Endothelial cell of umbilical vein (primary cell): ENCODE measurements at regions not wholly inside any gene's neighbourhood (a gene's known extent, or its start where the extent isn't known, plus 50 kb on each side); places are given as distances from the start of the nearest gene placed in this dataset.

Experiments
- BruUV-seq: library from RNA; stranded (reverse); fragments of 400-500 nt; replicated peaks from 2 replicates; lab custom pipeline; 2021; lab: Mats Ljungman, UMichigan
- CTCF ChIA-PET: fragments of 300-600, 350-600 bp; sonication (Branson Sonifier 250); formaldehyde crosslinking; loops from one replicate; lab custom pipeline; 2021; ENCODE audit warnings: antibody characterized with exemption, inconsistent platforms; lab: Charles Lee
- POLR2A ChIA-PET: fragments of 300-600, 350-600 bp; sonication (Branson Sonifier 250); formaldehyde crosslinking; loops from one replicate; lab custom pipeline; 2021; ENCODE audit warnings: antibody characterized with exemption, inconsistent platforms; lab: Charles Lee
- DNase-seq: peaks from one replicate; pipeline ENCODE4 v3.0.0-alpha.2; 2011; ENCODE audit warnings: low read depth, low spot score
- FAIRE-seq: peaks from 2 replicates; lab custom pipeline; 2011; peaks lifted over from hg19 to GRCh38; lab: Jason Lieb, UNC
- H2AFZ ChIP-seq: 2 replicates; pipeline ENCODE4 v1.6.0; 2012; ENCODE audit warnings: low read depth, low read length, control low read depth, inconsistent platforms
- H3K27ac ChIP-seq: 2 replicates; pipeline ENCODE4 v1.5.1; 2011; ENCODE audit warnings: low read depth, mild to moderate bottlenecking, control low read depth, low read length, moderate library complexity; ENCODE audit not compliant: insufficient read depth
- H3K27me3 ChIP-seq, 2 experiments: 2 replicates each; pipeline versions ENCODE4 v1.6.0 to v1.6.1; 2011; ENCODE audit warnings: low read length in 2 of 2, mixed read lengths in 1 of 2; ENCODE audit not compliant: control insufficient read depth in 2 of 2, insufficient read depth in 2 of 2
- H3K36me3 ChIP-seq, 2 experiments: 2 replicates in 1 of 2; 3 replicates in 1 of 2; pipeline ENCODE4 v1.5.1; 2011; ENCODE audit warnings: low read length in 2 of 2, mild to moderate bottlenecking in 1 of 2, moderate library complexity in 1 of 2; ENCODE audit not compliant: control insufficient read depth in 2 of 2, insufficient read depth in 2 of 2; ENCODE audit errors: extremely low read depth in 1 of 2
- H3K4me1 ChIP-seq: 3 replicates; pipeline ENCODE4 v1.5.1; 2011; ENCODE audit warnings: mild to moderate bottlenecking, low read length; ENCODE audit not compliant: control insufficient read depth, insufficient read depth; ENCODE audit errors: extremely low read depth
- H3K4me2 ChIP-seq: 2 replicates; pipeline ENCODE4 v1.6.1; 2011; ENCODE audit warnings: low read length, control low read depth, mixed read lengths; ENCODE audit not compliant: insufficient read depth
- H3K4me3 ChIP-seq, 3 experiments: fragments of 200-600 bp in 1 of 3; sonication (generic), shearing (Covaris generic) in 1 of 3; replicated peaks in 1 of 3; 2 replicates each; pipeline ENCODE4 v1.5.1; 2011 to 2016; ENCODE audit warnings: control low read depth in 3 of 3, low read length in 3 of 3, mild to moderate bottlenecking in 2 of 3, inconsistent platforms in 1 of 3, low read depth in 1 of 3, moderate library complexity in 1 of 3; ENCODE audit not compliant: insufficient read depth in 1 of 3
- H3K79me2 ChIP-seq: 2 replicates; pipeline ENCODE4 v1.6.0; 2012; ENCODE audit warnings: low read length, inconsistent platforms; ENCODE audit not compliant: control insufficient read depth, insufficient read depth
- H3K9ac ChIP-seq: replicated peaks from 2 replicates; pipeline ENCODE3; 2011; ENCODE audit warnings: low read length, control low read depth; ENCODE audit not compliant: insufficient read depth; ENCODE audit errors: extremely low read depth
- H3K9me1 ChIP-seq: replicated peaks from 3 replicates; pipeline ENCODE4 v1.6.0; 2011; ENCODE audit warnings: mild to moderate bottlenecking, low read length; ENCODE audit not compliant: control insufficient read depth, insufficient read depth; ENCODE audit errors: extremely low read depth
- H3K9me3 ChIP-seq: replicated peaks from 2 replicates; pipeline ENCODE4 v1.5.1; 2012; ENCODE audit warnings: low read length, inconsistent platforms; ENCODE audit not compliant: control insufficient read depth, insufficient read depth
- H4K20me1 ChIP-seq: replicated peaks from 2 replicates; pipeline ENCODE3; 2011; ENCODE audit warnings: mild to moderate bottlenecking, low read length; ENCODE audit not compliant: control insufficient read depth, insufficient read depth; ENCODE audit errors: extremely low read depth
- CTCF ChIP-seq, 2 donors: IDR thresholded peaks; 1 replicate in 1 of 2; 2 replicates in 1 of 2; pipeline ENCODE4 v1.5.1; 2011; ENCODE audit warnings: low read length in 2 of 2, mild to moderate bottlenecking in 2 of 2, moderate library complexity in 2 of 2, control low read depth in 1 of 2, inconsistent platforms in 1 of 2, low read depth in 1 of 2; ENCODE audit not compliant: insufficient read depth in 1 of 2; ENCODE audit errors: extremely low read depth in 1 of 2
- EZH2 ChIP-seq: IDR thresholded peaks from 2 replicates; pipeline ENCODE4 v1.6.1; 2012; ENCODE audit warnings: borderline replicate concordance, low read depth, mild to moderate bottlenecking, moderate library complexity, low read length, inconsistent platforms; ENCODE audit not compliant: severe bottlenecking
- FOS ChIP-seq: IDR thresholded peaks from 2 replicates; pipeline ENCODE4 v1.6.1; 2011; ENCODE audit warnings: mild to moderate bottlenecking, low read length, moderate library complexity, borderline replicate concordance; ENCODE audit not compliant: insufficient read depth
- GATA2 ChIP-seq: IDR thresholded peaks from 2 replicates; pipeline ENCODE4 v1.7.0; 2011; ENCODE audit warnings: low read depth, mild to moderate bottlenecking, moderate library complexity, mixed read lengths, low read length; ENCODE audit not compliant: insufficient read length, insufficient read depth
- JUN ChIP-seq: IDR thresholded peaks from 2 replicates; pipeline ENCODE4 v1.6.1; 2011; ENCODE audit warnings: borderline replicate concordance, low read depth; ENCODE audit not compliant: insufficient read length, insufficient read depth
- MAX ChIP-seq: IDR thresholded peaks from 2 replicates; pipeline ENCODE4 v1.6.1; 2011; ENCODE audit not compliant: insufficient read depth, insufficient read length
- MYC ChIP-seq: IDR thresholded peaks from one replicate; pipeline ENCODE4 v1.6.1; 2011; ENCODE audit warnings: mild to moderate bottlenecking, low read depth, low read length
- POLR2A ChIP-seq: IDR thresholded peaks from 2 replicates; pipeline ENCODE4 v1.6.1; 2012; ENCODE audit warnings: low read depth, mild to moderate bottlenecking, control low read depth, low read length
- POLR2AphosphoS5 ChIP-seq: IDR thresholded peaks from 2 replicates; pipeline ENCODE4 v1.6.1; 2012; ENCODE audit warnings: low read depth, mild to moderate bottlenecking, control low read depth, low read length, moderate library complexity; ENCODE audit not compliant: insufficient read depth
- dilution Hi-C: fragments of 300-500 bp; cut with MboI; formaldehyde crosslinking; loops from one replicate; pipeline ENCODE4 v1.15.0; 2019; ENCODE audit warnings: low sequenced_read_pairs; ENCODE audit not compliant: extremely low pct_ligation_motif_present
- intact Hi-C: fragments of 100-400 bp; cut with micrococcal nuclease; formaldehyde crosslinking; loops from one replicate; pipeline ENCODE4 v1.10.0; 2022

- no peaks in the 10 kb centered on the region for H3K4me1 ChIP-seq
- no peak overlapping the region for H3K9ac ChIP-seq
- no peaks in the 10 kb centered on the region for H3K27me3 ChIP-seq
- no peaks in the 10 kb centered on the region for H4K20me1 ChIP-seq
- no peaks in the 10 kb centered on the region for H3K9me1 ChIP-seq
- no peak for DNase-seq
- no peaks in the 10 kb centered on the region for H3K9me3 ChIP-seq
- no peaks in the 10 kb centered on the region for H3K79me2 ChIP-seq
- H3K4me3 ChIP-seq = no peak overlapping the region
- dilution Hi-C loops = no loop called here
- POLR2A ChIA-PET = no interaction called here
- intact Hi-C loops = no loop called here
- FAIRE-seq = no peak
- H3K4me2 ChIP-seq = no peak overlapping the region
- CTCF ChIA-PET = no interaction called here
- TF ChIP-seq POLR2A (no peak), CTCF (IDR thresholded peaks at IDR 0.05; ENCODE audit: extremely low read depth in 1 of 2, insufficient read depth in 1 of 2, low read depth in 1 of 2, low read length in 2 of 2) (no peak), MAX (no peak), GATA2 (no peak), FOS (no peak), POLR2AphosphoS5 (no peak), MYC (no peak), EZH2 (no peak), JUN (no peak)
- H2AFZ ChIP-seq = no peak overlapping the region
- BruUV-seq = no TSS peak
- no peaks in the 10 kb centered on the region for H3K36me3 ChIP-seq
- no peak overlapping the region for H3K27ac ChIP-seq
Observed at GRCh38 chr9:84615544-84615943, 54.0 kb upstream of the NTRK2 start.
